HepG2 (cell line): ENCODE measurements at regions not wholly inside any gene's neighbourhood (a gene's known extent, or its start where the extent isn't known, plus 50 kb on each side); places are given as distances from the start of the nearest gene placed in this dataset.

Source experiments
- ATAC-seq: fragments of 200-7000 bp; cut with Tn5 transposase; 3 replicates; pipeline ENCODE4 v1.9.1; 2020; ENCODE audit warnings: mild to moderate bottlenecking, moderate library complexity
- BruUV-seq: library from RNA; stranded (reverse); fragments of 400-500 nt; replicated peaks from 2 replicates; lab custom pipeline; 2021; lab: Mats Ljungman, UMichigan
- CTCF ChIA-PET: fragments of 300-600 bp; formaldehyde crosslinking; extraction: SDS; loops from one replicate; lab custom pipeline; 2021; ENCODE audit warnings: low total read pairs, inconsistent platforms, low intra/inter-chr PET ratio; lab: Yijun Ruan, JAX
- POLR2A ChIA-PET: fragments of 350-600 bp; sonication (Branson Sonifier 250); formaldehyde crosslinking; loops from one replicate; lab custom pipeline; 2020; ENCODE audit warnings: antibody characterized with exemption, inconsistent platforms; lab: Yijun Ruan, JAX
- DNase-seq: peaks from one replicate; pipeline ENCODE4 v3.0.0-alpha.2; 2015; ENCODE audit warnings: low spot score
- FAIRE-seq: peaks from 3 replicates; lab custom pipeline; 2011; peaks lifted over from hg19 to GRCh38; lab: Jason Lieb, UNC
- H2AFZ ChIP-seq: one replicate; pipeline ENCODE4 v1.6.1; 2011; ENCODE audit warnings: low read length, inconsistent platforms
- H3K27ac ChIP-seq: fragments of 300-600 bp; 3 replicates; pipeline ENCODE4 v1.8.0; 2011; ENCODE audit warnings: mixed run types, mild to moderate bottlenecking, mixed read lengths, low read length, inconsistent platforms; ENCODE audit not compliant: insufficient read depth; ENCODE audit errors: extremely low read length
- H3K27me3 ChIP-seq, 2 experiments: fragments of 200-600 bp in 1 of 2; 2 replicates in 1 of 2; 3 replicates in 1 of 2; pipeline versions ENCODE4 v1.6.0 to v1.8.0; 2011; ENCODE audit warnings: low read length in 2 of 2, mild to moderate bottlenecking in 2 of 2, moderate library complexity in 2 of 2, inconsistent platforms in 1 of 2; ENCODE audit not compliant: insufficient read depth in 2 of 2, control insufficient read depth in 1 of 2
- H3K36me3 ChIP-seq, 2 experiments: fragments of 200-600 bp in 1 of 2; replicated peaks in 1 of 2; 2 replicates in 1 of 2; 3 replicates in 1 of 2; pipeline versions ENCODE4 v1.5.1 to v1.8.0; 2011; ENCODE audit warnings: low read length in 2 of 2, inconsistent platforms in 1 of 2; ENCODE audit not compliant: insufficient read depth in 2 of 2, control insufficient read depth in 1 of 2
- H3K4me1 ChIP-seq: 2 replicates; pipeline ENCODE4 v1.5.1; 2012; ENCODE audit warnings: low read length, inconsistent platforms; ENCODE audit not compliant: insufficient read depth
- H3K4me2 ChIP-seq: 2 replicates; pipeline ENCODE4 v1.6.0; 2011; ENCODE audit warnings: low read depth, low read length, inconsistent platforms
- H3K4me3 ChIP-seq, 3 experiments: fragments of 200-600 bp in 1 of 3; sonication (generic), shearing (Covaris generic) in 1 of 3; replicated peaks in 1 of 3; 2 replicates each; pipeline ENCODE4 v1.5.1; 2011 to 2016; ENCODE audit warnings: low read length in 3 of 3, inconsistent platforms in 2 of 3, low read depth in 2 of 3, mild to moderate bottlenecking in 2 of 3, control low read depth in 1 of 3, mixed read lengths in 1 of 3; ENCODE audit not compliant: insufficient read depth in 1 of 3
- H3K79me2 ChIP-seq: one replicate; pipeline ENCODE4 v1.6.1; 2011; ENCODE audit warnings: low read length, inconsistent platforms; ENCODE audit not compliant: insufficient read depth
- H3K9ac ChIP-seq: 2 replicates; pipeline ENCODE4 v1.6.0; 2011; ENCODE audit warnings: mild to moderate bottlenecking, low read depth, low read length, inconsistent platforms; ENCODE audit not compliant: insufficient read depth
- H3K9me3 ChIP-seq: 2 replicates; pipeline ENCODE4 v1.5.1; 2012; ENCODE audit warnings: mild to moderate bottlenecking, low read length
- H4K20me1 ChIP-seq: 2 replicates; pipeline ENCODE4 v1.6.0; 2011; ENCODE audit warnings: inconsistent platforms, mild to moderate bottlenecking, low read length, moderate library complexity; ENCODE audit not compliant: insufficient read depth
- CEBPB ChIP-seq: IDR thresholded peaks from 2 replicates; pipeline ENCODE4 v1.6.1; 2011; ENCODE audit warnings: low read depth, low read length, improper control_type of control experiment, borderline replicate concordance
- ZMYM4 ChIP-seq: sonication (generic); formaldehyde crosslinking; IDR thresholded peaks from 2 replicates; pipeline ENCODE4 v1.8.1; 2023; ENCODE audit warnings: mild to moderate bottlenecking, missing genetic modification reagents
- ZZZ3 ChIP-seq: sonication (generic); formaldehyde crosslinking; IDR thresholded peaks from 2 replicates; pipeline ENCODE4 v1.4.0; 2020; ENCODE audit warnings: missing genetic modification reagents, mild to moderate bottlenecking, borderline replicate concordance
- WGBS: methylation state at CpG from one replicate; pipeline ENCODE4 v1.1.6; 2017; ENCODE audit warnings: low lambda C conversion rate; 5-methylcytosine and 5-hydroxymethylcytosine counted together
- in situ Hi-C: cut with HindIII; loops from 2 replicates; pipeline ENCODE4 v1.10.0; 2017; ENCODE audit warnings: low pct_unique_long_range_greater_than_20kb; ENCODE audit not compliant: extremely low pct_ligation_motif_present
- intact Hi-C: fragments of 100-400 bp; cut with micrococcal nuclease; formaldehyde crosslinking; loops from one replicate; pipeline ENCODE4 v1.10.0; 2022; ENCODE audit not compliant: unreplicated experiment
- TF ChIP-seq, protein P1 (sequence below): sonication (generic); formaldehyde crosslinking; IDR thresholded peaks from 2 replicates; pipeline ENCODE4 v1.4.0; 2020; ENCODE audit warnings: missing genetic modification reagents

DNA sequence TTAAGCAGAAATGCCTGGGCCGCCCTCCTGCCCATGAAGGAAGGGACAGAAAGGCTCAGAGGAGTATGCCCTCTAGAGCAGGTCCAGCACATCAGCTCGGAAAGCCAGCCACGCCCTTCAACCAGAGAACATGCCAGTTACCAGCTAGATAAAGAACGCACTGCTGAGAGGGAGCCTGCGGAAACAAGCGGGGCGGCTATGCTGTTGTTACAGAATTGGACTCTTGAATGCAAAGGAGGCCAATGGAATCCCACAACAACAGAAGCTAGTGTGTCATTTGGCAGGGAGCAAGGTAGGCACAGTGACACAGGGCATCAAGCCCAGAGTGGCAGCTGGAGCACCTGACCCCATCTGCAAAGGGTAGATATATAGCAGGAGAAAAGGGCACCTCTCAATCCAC lies 242.9 kb upstream of the ID2 start (continued):
- TF ChIP-seq ZZZ3 (CRISPR knock-in tag), result no peak
- TF ChIP-seq ZMYM4, result no peak

DNA sequence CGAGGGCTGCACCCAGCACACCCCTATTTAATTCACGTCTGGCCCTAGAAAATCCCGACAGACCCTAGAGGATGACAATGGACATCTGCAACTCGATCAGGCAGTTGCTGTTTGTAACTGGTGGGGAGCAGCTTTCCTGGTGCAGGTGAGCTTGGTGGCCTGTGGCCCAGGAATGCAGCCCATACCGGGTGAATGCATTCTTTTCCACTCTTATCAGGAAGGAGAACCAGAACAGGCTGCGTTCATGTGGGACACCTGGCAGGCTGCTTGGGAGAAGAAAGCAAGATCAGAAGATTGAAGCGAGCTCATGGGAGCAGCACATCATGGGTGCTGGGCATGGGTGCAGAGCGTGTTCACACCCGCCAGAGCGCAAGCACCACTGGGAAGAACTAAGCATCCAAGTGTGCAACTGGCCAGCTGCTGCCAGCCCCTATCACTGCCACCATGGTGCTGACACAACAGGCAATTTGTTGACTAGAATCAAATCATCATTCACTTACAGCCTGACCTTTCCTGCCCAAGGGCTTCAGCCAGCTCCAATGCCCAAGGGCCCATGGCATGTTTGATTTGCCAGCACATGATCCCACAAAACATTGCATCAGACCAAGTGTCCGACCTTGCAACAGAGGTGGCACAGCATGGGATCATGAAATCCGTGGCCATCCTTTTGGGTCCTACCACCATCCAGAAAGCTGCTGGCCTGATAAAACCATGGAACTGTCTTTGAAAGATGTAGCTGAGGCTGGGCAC lies 241.7 kb upstream of the ID2 start:
- TF ChIP-seq, protein P1, sequence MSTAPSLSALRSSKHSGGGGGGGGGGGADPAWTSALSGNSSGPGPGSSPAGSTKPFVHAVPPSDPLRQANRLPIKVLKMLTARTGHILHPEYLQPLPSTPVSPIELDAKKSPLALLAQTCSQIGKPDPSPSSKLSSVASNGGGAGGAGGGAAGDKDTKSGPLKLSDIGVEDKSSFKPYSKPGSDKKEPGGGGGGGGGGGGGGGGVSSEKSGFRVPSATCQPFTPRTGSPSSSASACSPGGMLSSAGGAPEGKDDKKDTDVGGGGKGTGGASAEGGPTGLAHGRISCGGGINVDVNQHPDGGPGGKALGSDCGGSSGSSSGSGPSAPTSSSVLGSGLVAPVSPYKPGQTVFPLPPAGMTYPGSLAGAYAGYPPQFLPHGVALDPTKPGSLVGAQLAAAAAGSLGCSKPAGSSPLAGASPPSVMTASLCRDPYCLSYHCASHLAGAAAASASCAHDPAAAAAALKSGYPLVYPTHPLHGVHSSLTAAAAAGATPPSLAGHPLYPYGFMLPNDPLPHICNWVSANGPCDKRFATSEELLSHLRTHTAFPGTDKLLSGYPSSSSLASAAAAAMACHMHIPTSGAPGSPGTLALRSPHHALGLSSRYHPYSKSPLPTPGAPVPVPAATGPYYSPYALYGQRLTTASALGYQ (CRISPR knock-in tag), result no peak
- TF ChIP-seq CEBPB, result peak; percentile 49; the same call in 1 of the 2 replicates

More for the DNA sequence above, 241.7 kb upstream of the ID2 start:
- ChIA-PET POLR2A (interaction anchor here (0.6 kb wide), 1 partner anchor 314 kb away, joined by 3 read pairs; no protein-coding TSS in a partner anchor), CTCF (no interaction called here)
- no peak overlapping the region for H3K27ac ChIP-seq
- no peak overlapping the region for H2AFZ ChIP-seq
- no peaks in the 10 kb centered on the region for H3K27me3 ChIP-seq
- H3K4me3 ChIP-seq, result no peak overlapping the region
- H3K4me1 ChIP-seq, result no peaks in the 10 kb centered on the region
- no peak overlapping the region for H3K9ac ChIP-seq
- H3K4me2 ChIP-seq, result no peak overlapping the region
- ATAC-seq (no peak), DNase-seq (no peak), FAIRE-seq (no peak)
- intact Hi-C loops, result no loop called here
- H3K9me3 ChIP-seq, result no peaks in the 10 kb centered on the region
- no peaks in the 10 kb centered on the region for H4K20me1 ChIP-seq
- in situ Hi-C loops, result no loop called here
- BruUV-seq, result no TSS peak
- no peaks in the 10 kb centered on the region for H3K79me2 ChIP-seq
- 52% methylated on average over 10 of the region's 12 CpGs for WGBS
- no peaks in the 10 kb centered on the region for H3K36me3 ChIP-seq
